ENCODE measurements at regions not wholly inside any gene's neighbourhood (a gene's known extent, or its start where the extent isn't known, plus 50 kb on each side); places are given as distances from the start of the nearest gene placed in this dataset.

GRCh38 chr16:25317732-25318316 is 60.2 kb upstream of the ZKSCAN2 start:
- no peaks in the 10 kb centered on the region for H3K9me2 ChIP-seq (replicated peaks; ENCODE audit: control insufficient read depth, low read length)
- H3K27me3 ChIP-seq (ENCODE audit: control insufficient read depth, low read length), result no peaks in the 10 kb centered on the region
- H3K4me3 ChIP-seq (ENCODE audit: low read length), result no peak overlapping the region
- H3K4me1 ChIP-seq (ENCODE audit: control insufficient read depth, low read length), result no peaks in the 10 kb centered on the region
- H3K27ac ChIP-seq (ENCODE audit: low read depth, low read length), result no peak overlapping the region
- no peaks in the 10 kb centered on the region for H3K36me3 ChIP-seq (ENCODE audit: control insufficient read depth, low read length)
- no peak for TF ChIP-seq CTCF (IDR thresholded peaks at IDR 0.05; ENCODE audit: low read depth, low read length, poor library complexity, severe bottlenecking)
- no peak for TF ChIP-seq EZH2phosphoT487 (IDR thresholded peaks at IDR 0.05; ENCODE audit: borderline replicate concordance, low read length)
- peaks cover 9% of the 10 kb centered on the region; the same call in 1 of the 2 replicates for H3K9me3 ChIP-seq (ENCODE audit: control insufficient read depth, insufficient read depth, low read length)
- no peaks in the 10 kb centered on the region for H3F3A ChIP-seq (ENCODE audit: control insufficient read depth, insufficient read depth)
- H3K79me2 ChIP-seq (ENCODE audit: control insufficient read depth, low read length), result no peaks in the 10 kb centered on the region
- H3K4me2 ChIP-seq (ENCODE audit: low read length), result no peak overlapping the region
- H4K20me1 ChIP-seq (ENCODE audit: control insufficient read depth, insufficient read depth, low read depth, low read length), result no peaks in the 10 kb centered on the region

GRCh38 chr16:25311950-25312349 is 54.3 kb upstream of the ZKSCAN2 start:
- Histone ChIP-seq H3K9me2 (replicated peaks; ENCODE audit: control insufficient read depth, low read length) (no peaks in the 10 kb centered on the region), H3K27me3 (ENCODE audit: control insufficient read depth, low read length) (no peaks in the 10 kb centered on the region), H3K4me1 (ENCODE audit: control insufficient read depth, low read length) (no peaks in the 10 kb centered on the region), H4K20me1 (ENCODE audit: control insufficient read depth, insufficient read depth, low read depth, low read length) (no peaks in the 10 kb centered on the region), H3K27ac (ENCODE audit: low read depth, low read length) (no peak overlapping the region), H3K4me3 (ENCODE audit: low read length) (no peak overlapping the region), H3K4me2 (ENCODE audit: low read length) (no peak overlapping the region), H3K36me3 (ENCODE audit: control insufficient read depth, low read length) (no peaks in the 10 kb centered on the region), H3K9me3 (ENCODE audit: control insufficient read depth, insufficient read depth, low read length) (peaks cover 6% of the 10 kb centered on the region; the same call in 1 of the 2 replicates), H3F3A (ENCODE audit: control insufficient read depth, insufficient read depth) (no peaks in the 10 kb centered on the region), H3K79me2 (ENCODE audit: control insufficient read depth, low read length) (no peaks in the 10 kb centered on the region)
- TF ChIP-seq EZH2phosphoT487 (IDR thresholded peaks at IDR 0.05; ENCODE audit: borderline replicate concordance, low read length), result no peak
- TF ChIP-seq CTCF (IDR thresholded peaks at IDR 0.05; ENCODE audit: low read depth, low read length, poor library complexity, severe bottlenecking), result no peak

- TF ChIP-seq CTCF (IDR thresholded peaks at IDR 0.05; ENCODE audit: low read depth, low read length, poor library complexity, severe bottlenecking) (no peak), EZH2phosphoT487 (IDR thresholded peaks at IDR 0.05; ENCODE audit: borderline replicate concordance, low read length) (no peak)
- Histone ChIP-seq H3K4me2 (ENCODE audit: low read length) (no peak overlapping the region), H4K20me1 (ENCODE audit: control insufficient read depth, insufficient read depth, low read depth, low read length) (no peaks in the 10 kb centered on the region), H3K4me1 (ENCODE audit: control insufficient read depth, low read length) (no peaks in the 10 kb centered on the region), H3K36me3 (ENCODE audit: control insufficient read depth, low read length) (no peaks in the 10 kb centered on the region), H3F3A (ENCODE audit: control insufficient read depth, insufficient read depth) (no peaks in the 10 kb centered on the region), H3K9me3 (ENCODE audit: control insufficient read depth, insufficient read depth, low read length) (peaks cover 6% of the 10 kb centered on the region; the same call in 1 of the 2 replicates), H3K27me3 (ENCODE audit: control insufficient read depth, low read length) (no peaks in the 10 kb centered on the region), H3K27ac (ENCODE audit: low read depth, low read length) (no peak overlapping the region), H3K79me2 (ENCODE audit: control insufficient read depth, low read length) (no peaks in the 10 kb centered on the region), H3K9me2 (replicated peaks; ENCODE audit: control insufficient read depth, low read length) (no peaks in the 10 kb centered on the region), H3K4me3 (ENCODE audit: low read length) (no peak overlapping the region)
These were observed 53.4 kb upstream of the ZKSCAN2 start for GRCh38 chr16:25311039-25311438.

All from DOHH2 (cell line).